GM19035 (cell line): ENCODE measurements at regions not wholly inside any gene's neighbourhood (a gene's known extent, or its start where the extent isn't known, plus 50 kb on each side); places are given as distances from the start of the nearest gene placed in this dataset.

Source experiments
- ATAC-seq: cut with Tn5 transposase; IDR thresholded peaks from one replicate; pipeline ENCODE4 v1.9.1; 2021; ENCODE audit not compliant: unreplicated experiment

GRCh38 chr5:33343676-33344327 is 97.0 kb upstream of the TARS1 start:
- no peak for ATAC-seq

- no peak for ATAC-seq
Measured at GRCh38 chr5:33346534-33346933, 94.2 kb upstream of the TARS1 start.

- ATAC-seq: no peak
Measured at GRCh38 chr5:33361781-33362180, 79.0 kb upstream of the TARS1 start.

- ATAC-seq: no peak
Measured at GRCh38 chr5:33362915-33363314, 77.8 kb upstream of the TARS1 start.

- ATAC-seq: no peak
Measured at GRCh38 chr5:33363537-33363936, 77.2 kb upstream of the TARS1 start.

GRCh38 chr5:33364406-33364805 is 76.4 kb upstream of the TARS1 start:
- ATAC-seq: no peak

GRCh38 chr5:33367416-33367815 is 73.3 kb upstream of the TARS1 start:
- no peak for ATAC-seq

GRCh38 chr5:33369485-33370465 is 71.0 kb upstream of the TARS1 start:
- no peak for ATAC-seq

- no peak for ATAC-seq
Measured at GRCh38 chr5:33370466-33370859, 70.3 kb upstream of the TARS1 start.

- ATAC-seq: no peak
Measured at GRCh38 chr5:33371660-33372059, 69.1 kb upstream of the TARS1 start.

GRCh38 chr5:33372721-33373472 is 67.9 kb upstream of the TARS1 start:
- no peak for ATAC-seq

- ATAC-seq: no peak
Measured at GRCh38 chr5:33375900-33376299, 64.9 kb upstream of the TARS1 start.

GRCh38 chr5:33379757-33380156 is 61.0 kb upstream of the TARS1 start:
- ATAC-seq: no peak

- ATAC-seq: no peak
Measured at GRCh38 chr5:33381243-33381642, 59.5 kb upstream of the TARS1 start.
